SK-N-SH (cell line): ENCODE measurements at regions not wholly inside any gene's neighbourhood (a gene's known extent, or its start where the extent isn't known, plus 50 kb on each side); places are given as distances from the start of the nearest gene placed in this dataset.

Experiments used
- CTCF ChIA-PET: fragments of 300-600, 350-600 bp; formaldehyde crosslinking; extraction: SDS; loops from one replicate; lab custom pipeline; 2021; lab: Yijun Ruan, JAX
- POLR2A ChIA-PET: fragments of 350-600 bp; sonication (Branson Sonifier 250); formaldehyde crosslinking; extraction: SDS; loops from one replicate; lab custom pipeline; 2020; ENCODE audit warnings: antibody characterized with exemption, inconsistent platforms; lab: Yijun Ruan, JAX
- DNase-seq: peaks from one replicate; pipeline ENCODE4 v3.0.0; 2012
- H2AFZ ChIP-seq: fragments of 200-600 bp; sonication (generic); 2 replicates; pipeline ENCODE4 v1.8.1; 2016; ENCODE audit warnings: antibody characterized with exemption, mild to moderate bottlenecking, low read depth
- H3F3A ChIP-seq: fragments of 200-600 bp; sonication (generic); replicated peaks from 2 replicates; pipeline ENCODE3; 2016; ENCODE audit warnings: antibody characterized with exemption, mild to moderate bottlenecking; ENCODE audit not compliant: insufficient read depth
- H3K27ac ChIP-seq, 2 experiments: fragments of 200-500 bp in 1 of 2; fragments of 200-600 bp in 1 of 2; sonication (Bioruptor generic) in 1 of 2; sonication (generic), shearing (Covaris generic) in 1 of 2; 2 replicates each; pipeline versions ENCODE4 v1.5.1 to v1.6.1; 2014 to 2016; ENCODE audit warnings: low read depth in 2 of 2, inconsistent platforms in 1 of 2, low read length in 1 of 2, mild to moderate bottlenecking in 1 of 2, mixed read lengths in 1 of 2
- H3K27me3 ChIP-seq: fragments of 200-600 bp; sonication (generic), shearing (Covaris generic); 2 replicates; pipeline ENCODE4 v1.6.1; 2016; ENCODE audit warnings: mixed run types; ENCODE audit not compliant: insufficient read depth
- H3K36me3 ChIP-seq, 2 experiments: fragments of 200-500 bp in 1 of 2; fragments of 200-600 bp in 1 of 2; sonication (Bioruptor generic) in 1 of 2; sonication (generic) in 1 of 2; replicated peaks in 1 of 2; 2 replicates each; pipeline versions ENCODE3 to v1.5.1; 2014 to 2016; ENCODE audit warnings: low read length in 1 of 2, mild to moderate bottlenecking in 1 of 2; ENCODE audit not compliant: insufficient read depth in 2 of 2, control insufficient read depth in 1 of 2
- H3K4me1 ChIP-seq, 2 experiments: fragments of 200-500 bp in 1 of 2; fragments of 200-600 bp in 1 of 2; sonication (Bioruptor generic) in 1 of 2; sonication (generic), shearing (Covaris generic) in 1 of 2; 2 replicates each; pipeline versions ENCODE4 v1.5.1 to v1.6.1; 2014 to 2016; ENCODE audit warnings: low read depth in 1 of 2, low read length in 1 of 2, mixed run types in 1 of 2; ENCODE audit not compliant: insufficient read depth in 2 of 2, control insufficient read depth in 1 of 2
- H3K4me2 ChIP-seq: fragments of 200-600 bp; sonication (generic), shearing (Covaris generic); 2 replicates; pipeline ENCODE4 v1.6.1; 2017; ENCODE audit warnings: mixed run types
- H3K4me3 ChIP-seq, 2 experiments: fragments of 200-500 bp in 1 of 2; fragments of 200-600 bp in 1 of 2; sonication (Bioruptor generic) in 1 of 2; sonication (generic), shearing (Covaris generic) in 1 of 2; 2 replicates each; pipeline versions ENCODE4 v1.5.1 to v1.8.1; 2014 to 2016; ENCODE audit warnings: low read depth in 2 of 2, inconsistent platforms in 1 of 2, low read length in 1 of 2, mild to moderate bottlenecking in 1 of 2, mixed read lengths in 1 of 2, moderate library complexity in 1 of 2
- H3K79me2 ChIP-seq: fragments of 200-600 bp; sonication (generic); 2 replicates; pipeline ENCODE4 v1.8.1; 2017; ENCODE audit warnings: mild to moderate bottlenecking; ENCODE audit not compliant: insufficient read depth
- H3K9ac ChIP-seq: fragments of 200-600 bp; sonication (generic); 2 replicates; pipeline ENCODE4 v1.6.1; 2017; ENCODE audit warnings: mixed run types
- H3K9me2 ChIP-seq: fragments of 200-600 bp; sonication (generic); 2 replicates; pipeline ENCODE4 v1.6.1; 2017; ENCODE audit warnings: mixed run types
- H3K9me3 ChIP-seq: fragments of 200-600 bp; sonication (generic); 2 replicates; pipeline ENCODE4 v1.6.1; 2017; ENCODE audit warnings: mixed run types, mild to moderate bottlenecking, moderate library complexity
- H4K20me1 ChIP-seq: fragments of 200-600 bp; sonication (generic); 2 replicates; pipeline ENCODE4 v1.6.1; 2017; ENCODE audit warnings: mild to moderate bottlenecking, mixed run types; ENCODE audit not compliant: insufficient read depth
- EP300 ChIP-seq, 2 experiments: IDR thresholded peaks; 2 replicates each; pipeline versions ENCODE4 v1.4.0 to v1.6.1; 2012; ENCODE audit warnings: borderline replicate concordance in 1 of 2, low read depth in 1 of 2, low read length in 1 of 2
- EZH2phosphoT487 ChIP-seq: fragments of 200-600 bp; sonication (generic); IDR thresholded peaks from 2 replicates; pipeline ENCODE4 v1.6.1; 2017; ENCODE audit warnings: low read depth, mixed run types, mild to moderate bottlenecking, antibody characterized with exemption, moderate library complexity, borderline replicate concordance
- FOXM1 ChIP-seq: IDR thresholded peaks from 2 replicates; pipeline ENCODE4 v1.4.0; 2012; ENCODE audit warnings: low read depth, mild to moderate bottlenecking
- IRF3 ChIP-seq: fragments of 150-350 bp; IDR thresholded peaks from 2 replicates; pipeline ENCODE4 v1.6.1; 2016; ENCODE audit warnings: mild to moderate bottlenecking, low read depth, low read length
- MEF2A ChIP-seq: IDR thresholded peaks from 2 replicates; pipeline ENCODE4 v1.4.0; 2012; ENCODE audit warnings: low read depth, borderline replicate concordance
- MXI1 ChIP-seq: IDR thresholded peaks from 2 replicates; pipeline ENCODE4 v1.6.1; 2012; ENCODE audit warnings: mild to moderate bottlenecking, low read depth, low read length, improper control_type of control experiment
- RAD21 ChIP-seq: IDR thresholded peaks from 2 replicates; pipeline ENCODE4 v1.6.1; 2012; ENCODE audit warnings: mild to moderate bottlenecking, low read length
- RFX5 ChIP-seq: IDR thresholded peaks from 2 replicates; pipeline ENCODE4 v1.6.1; 2012; ENCODE audit warnings: mild to moderate bottlenecking, improper control_type of control experiment, low read length
- SIN3A ChIP-seq: IDR thresholded peaks from 2 replicates; pipeline ENCODE4 v1.6.1; 2012; ENCODE audit warnings: low read depth, mild to moderate bottlenecking, low read length, moderate library complexity, borderline replicate concordance
- SMC3 ChIP-seq: IDR thresholded peaks from 2 replicates; pipeline ENCODE4 v1.6.1; 2012; ENCODE audit warnings: low read depth, low read length, improper control_type of control experiment
- TEAD4 ChIP-seq: IDR thresholded peaks from 2 replicates; pipeline ENCODE4 v1.4.0; 2012; ENCODE audit warnings: mild to moderate bottlenecking, borderline replicate concordance; ENCODE audit not compliant: insufficient read depth
- WGBS: methylation state at CpG from one replicate; pipeline ENCODE4 v1.1.6; 2017; ENCODE audit warnings: low lambda C conversion rate; 5-methylcytosine and 5-hydroxymethylcytosine counted together

GRCh38 chr16:17563323-17564091 is 92.7 kb upstream of the XYLT1 start:
- H4K20me1 ChIP-seq = no peaks in the 10 kb centered on the region
- H3K27me3 ChIP-seq = no peaks in the 10 kb centered on the region
- no peaks in the 10 kb centered on the region for H3K79me2 ChIP-seq
- POLR2A ChIA-PET = no interaction called here
- TF ChIP-seq MEF2A (no peak), EZH2phosphoT487 (no peak), MXI1 (no peak), EP300 (IDR thresholded peaks at IDR 0.05; ENCODE audit: borderline replicate concordance in 1 of 2, low read depth in 1 of 2, low read length in 1 of 2) (no peak), FOXM1 (no peak), TEAD4 (no peak), SIN3A (no peak)
- H3K4me1 ChIP-seq = peaks cover 0 to 8% of the 10 kb centered on the region in 2 experiments; a peak in 1 of 4 replicates
- no peaks in the 10 kb centered on the region for H3F3A ChIP-seq
- DNase-seq = no peak
- WGBS = 57% methylated on average over 8 of the region's 8 CpGs
- no peak overlapping the region for H3K4me3 ChIP-seq
- H3K27ac ChIP-seq = no peak overlapping the region
- CTCF ChIA-PET = interaction anchor here (0.9 kb wide), 1 partner anchor 15 kb away, joined by 4 read pairs; no protein-coding TSS in a partner anchor
- no peak overlapping the region for H3K4me2 ChIP-seq
- H2AFZ ChIP-seq = no peak overlapping the region
- no peaks in the 10 kb centered on the region for H3K9me3 ChIP-seq
- H3K36me3 ChIP-seq = no peaks in the 10 kb centered on the region
- no peak overlapping the region for H3K9ac ChIP-seq
- no peaks in the 10 kb centered on the region for H3K9me2 ChIP-seq

- Histone ChIP-seq H3F3A (peaks cover under 1% of the 10 kb centered on the region), H3K79me2 (no peaks in the 10 kb centered on the region), H2AFZ (no peak overlapping the region), H3K27me3 (no peaks in the 10 kb centered on the region), H3K9me2 (no peaks in the 10 kb centered on the region), H3K4me3 (no peak overlapping the region), H3K9ac (no peak overlapping the region), H3K4me2 (no peak overlapping the region), H4K20me1 (no peaks in the 10 kb centered on the region), H3K36me3 (no peaks in the 10 kb centered on the region), H3K27ac (no peak overlapping the region), H3K4me1 (peaks cover 0 to 5% of the 10 kb centered on the region in 2 experiments; a peak in 1 of 4 replicates), H3K9me3 (no peaks in the 10 kb centered on the region)
- no peak for TF ChIP-seq IRF3
- no peak for TF ChIP-seq SMC3
- TF ChIP-seq RFX5 = no peak
- TF ChIP-seq RAD21 = no peak
- TF ChIP-seq SIN3A = no peak
- TF ChIP-seq MEF2A = no peak
- CTCF ChIA-PET = no interaction called here
- POLR2A ChIA-PET = interaction anchor here (1.1 kb wide), 1 partner anchor 11 kb away, joined by 3 read pairs; no protein-coding TSS in a partner anchor
- 46% methylated on average over 9 of the region's 10 CpGs for WGBS
- no peak for DNase-seq
These were observed 90.3 kb upstream of the XYLT1 start for GRCh38 chr16:17561056-17561455.
